ENCODE measurements at regions not wholly inside any gene's neighbourhood (a gene's known extent, or its start where the extent isn't known, plus 50 kb on each side); places are given as distances from the start of the nearest gene placed in this dataset.

DNA sequence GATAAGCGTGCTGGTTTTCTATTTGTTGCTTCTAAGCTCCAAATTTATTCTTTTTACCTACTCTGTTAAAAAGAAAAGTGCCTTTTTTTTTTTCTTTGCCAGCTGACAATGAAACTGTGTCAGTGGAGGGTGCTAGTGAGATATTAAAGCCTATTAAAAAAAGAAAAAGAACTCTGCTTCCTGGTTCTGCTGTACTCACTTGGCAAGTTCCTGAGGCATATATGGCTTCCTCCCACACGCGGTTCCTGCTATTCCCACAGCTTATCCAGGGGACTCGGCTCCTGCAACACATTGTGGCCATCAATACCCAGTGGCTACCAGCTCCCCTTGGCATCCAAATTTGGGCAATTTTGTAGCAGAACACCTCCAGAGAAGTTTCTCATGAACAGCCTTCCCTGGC lies 1977.7 kb upstream of the CDH9 start:
- H3K36me3 ChIP-seq: no peaks in the 10 kb centered on the region
- no peak overlapping the region for H3K4me3 ChIP-seq
- TF ChIP-seq CTCF (IDR thresholded peaks at IDR 0.05): no peak
- no peak overlapping the region for H3K27ac ChIP-seq
- no peaks in the 10 kb centered on the region for H3K9me3 ChIP-seq
- ATAC-seq (ENCODE audit: insufficient number of reproducible peaks, low FRiP score, low read depth) (no peak), DNase-seq (ENCODE audit: low spot score) (no peak)
- no peaks in the 10 kb centered on the region for H3K27me3 ChIP-seq (replicated peaks; ENCODE audit: insufficient read depth)
- no peaks in the 10 kb centered on the region for H3K4me1 ChIP-seq (ENCODE audit: control insufficient read depth in 1 of 2, low read depth in 2 of 2)

GRCh38 chr5:29015523-29015922 lies 1977.1 kb upstream of the CDH9 start:
- DNase-seq (ENCODE audit: low spot score) (no peak), ATAC-seq (ENCODE audit: insufficient number of reproducible peaks, low FRiP score, low read depth) (no peak)
- H3K27ac ChIP-seq: no peak overlapping the region
- no peaks in the 10 kb centered on the region for H3K27me3 ChIP-seq (replicated peaks; ENCODE audit: insufficient read depth)
- no peaks in the 10 kb centered on the region for H3K4me1 ChIP-seq (ENCODE audit: control insufficient read depth in 1 of 2, low read depth in 2 of 2)
- H3K36me3 ChIP-seq: no peaks in the 10 kb centered on the region
- H3K9me3 ChIP-seq: no peaks in the 10 kb centered on the region
- no peak overlapping the region for H3K4me3 ChIP-seq
- no peak for TF ChIP-seq CTCF (IDR thresholded peaks at IDR 0.05)

- H3K27me3 ChIP-seq (replicated peaks; ENCODE audit: insufficient read depth): no peaks in the 10 kb centered on the region
- H3K4me1 ChIP-seq (ENCODE audit: control insufficient read depth in 1 of 2, low read depth in 2 of 2): no peaks in the 10 kb centered on the region
- no peak for ATAC-seq (ENCODE audit: insufficient number of reproducible peaks, low FRiP score, low read depth)
- no peak overlapping the region for H3K27ac ChIP-seq
- no peak for DNase-seq (ENCODE audit: low spot score)
- no peaks in the 10 kb centered on the region for H3K9me3 ChIP-seq
- H3K4me3 ChIP-seq: no peak overlapping the region
- TF ChIP-seq CTCF (IDR thresholded peaks at IDR 0.05): no peak
- H3K36me3 ChIP-seq: no peaks in the 10 kb centered on the region
Measured at GRCh38 chr5:29005386-29005785, 1967.0 kb upstream of the CDH9 start.

GRCh38 chr5:29002481-29002880 lies 1964.1 kb upstream of the CDH9 start:
- no peaks in the 10 kb centered on the region for H3K9me3 ChIP-seq
- H3K4me3 ChIP-seq: no peak overlapping the region
- no peak for TF ChIP-seq CTCF (IDR thresholded peaks at IDR 0.05)
- DNase-seq (ENCODE audit: low spot score) (no peak), ATAC-seq (ENCODE audit: insufficient number of reproducible peaks, low FRiP score, low read depth) (no peak)
- H3K27ac ChIP-seq: no peak overlapping the region
- no peaks in the 10 kb centered on the region for H3K36me3 ChIP-seq
- no peaks in the 10 kb centered on the region for H3K27me3 ChIP-seq (replicated peaks; ENCODE audit: insufficient read depth)
- H3K4me1 ChIP-seq (ENCODE audit: control insufficient read depth in 1 of 2, low read depth in 2 of 2): no peaks in the 10 kb centered on the region

- Histone ChIP-seq H3K27ac (no peak overlapping the region), H3K4me3 (no peak overlapping the region), H3K4me1 (ENCODE audit: control insufficient read depth in 1 of 2, low read depth in 2 of 2) (no peaks in the 10 kb centered on the region), H3K27me3 (replicated peaks; ENCODE audit: insufficient read depth) (no peaks in the 10 kb centered on the region), H3K36me3 (no peaks in the 10 kb centered on the region), H3K9me3 (no peaks in the 10 kb centered on the region)
- DNase-seq (ENCODE audit: low spot score) (no peak), ATAC-seq (ENCODE audit: insufficient number of reproducible peaks, low FRiP score, low read depth) (no peak)
- no peak for TF ChIP-seq CTCF (IDR thresholded peaks at IDR 0.05)
Measured at GRCh38 chr5:29001666-29002065, 1963.3 kb upstream of the CDH9 start.
